ENCODE measurements at regions not wholly inside any gene's neighbourhood (a gene's known extent, or its start where the extent isn't known, plus 50 kb on each side); places are given as distances from the start of the nearest gene placed in this dataset.

GRCh38 chr7:51732951-51733350 is 416.3 kb upstream of the COBL start:
- no peak for ATAC-seq
- intact Hi-C loops (cut with DNase I), result no loop called here
- no peak for DNase-seq (ENCODE audit: missing footprints)

GRCh38 chr7:51732116-51732515 is 415.5 kb upstream of the COBL start:
- no peak for DNase-seq (ENCODE audit: missing footprints)
- no peak for ATAC-seq
- intact Hi-C loops (cut with DNase I), result no loop called here

DNA sequence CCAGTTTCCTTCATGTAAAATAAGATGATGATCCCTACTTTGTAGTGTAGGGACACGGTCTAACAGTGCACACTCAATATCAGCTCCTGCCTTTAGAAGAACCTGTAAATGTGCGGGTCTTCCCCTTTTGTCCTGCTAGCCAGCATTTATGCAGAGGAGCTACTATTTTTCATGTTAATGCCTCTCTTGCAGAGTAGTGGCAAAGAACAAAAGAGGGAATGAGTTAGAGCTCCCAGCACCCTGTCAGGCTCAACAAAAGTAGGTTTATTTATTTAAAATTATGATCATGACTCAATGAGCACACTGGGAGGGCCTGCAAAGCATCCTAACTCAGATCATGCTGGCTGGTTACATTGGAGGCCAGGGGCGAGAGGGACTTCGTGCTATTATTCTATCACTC is 414.5 kb upstream of the COBL start:
- ATAC-seq (no peak), DNase-seq (ENCODE audit: missing footprints) (no peak)
- intact Hi-C loops (cut with DNase I), result no loop called here

- intact Hi-C loops (cut with DNase I), result no loop called here
- ATAC-seq, result no peak
These were observed 410.8 kb upstream of the COBL start for GRCh38 chr7:51727441-51727840.

DNA sequence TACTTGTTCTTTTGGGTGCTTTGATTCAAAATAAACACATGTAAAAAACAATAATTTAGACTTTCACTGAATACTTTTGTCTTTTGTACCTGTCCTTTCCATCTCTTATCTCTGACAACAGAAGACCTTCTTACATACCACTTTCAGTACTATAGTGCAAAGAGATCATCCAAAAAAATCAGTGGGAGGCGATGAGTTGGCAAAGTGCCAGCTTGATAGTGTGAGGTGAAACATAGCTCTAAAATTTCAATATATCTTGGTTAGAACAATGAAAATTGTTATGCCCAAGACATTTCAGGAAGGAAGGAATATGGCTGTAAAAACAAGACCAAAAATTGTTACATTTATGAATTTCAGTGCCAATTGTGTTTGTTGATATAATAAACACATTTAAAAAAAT is 390.2 kb upstream of the COBL start:
- no peak for ATAC-seq
- no peak for DNase-seq (ENCODE audit: missing footprints)
- intact Hi-C loops (cut with DNase I), result no loop called here

More at GRCh38 chr7:51727441-51727840, 410.8 kb upstream of the COBL start:
- DNase-seq (ENCODE audit: missing footprints), result no peak

DNA sequence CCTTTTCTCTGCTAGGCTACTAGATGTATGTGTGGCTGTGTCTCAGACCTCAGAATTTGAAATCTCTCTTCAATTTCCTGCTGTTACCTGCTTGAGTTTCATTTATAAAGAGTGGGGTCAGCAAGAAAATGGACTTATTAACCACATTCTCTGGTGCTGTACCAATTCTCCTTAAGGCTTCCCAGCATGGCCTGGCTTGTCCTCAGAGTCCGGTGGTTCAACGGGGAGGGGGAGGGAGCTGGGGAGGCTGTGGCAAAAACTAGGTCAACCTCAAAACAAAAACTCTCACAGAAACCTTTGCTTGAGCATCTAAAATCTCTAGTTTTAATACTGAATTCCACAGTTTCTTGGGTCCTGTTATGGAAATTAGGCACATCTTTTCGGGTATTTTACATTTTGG is 389.1 kb upstream of the COBL start:
- DNase-seq (ENCODE audit: missing footprints), result no peak
- ATAC-seq, result no peak
- intact Hi-C loops (cut with DNase I), result no loop called here

DNA sequence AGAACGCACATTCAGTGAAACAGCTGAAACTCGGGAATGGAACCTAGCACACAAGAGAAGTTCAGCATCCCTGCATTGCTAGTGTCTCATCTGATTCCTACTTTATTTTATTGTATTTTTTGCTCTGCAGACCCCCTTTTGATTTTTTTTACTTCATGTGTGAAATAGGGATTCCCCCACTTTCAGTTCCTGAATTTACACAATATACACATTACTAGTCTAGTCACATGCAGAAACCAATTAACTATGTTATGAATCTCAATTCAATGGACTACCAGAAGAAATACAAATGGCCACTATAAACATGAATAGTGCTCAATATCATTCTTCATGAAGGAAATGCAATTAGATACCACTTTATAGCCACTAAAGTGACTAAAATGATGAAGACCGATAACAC is 386.1 kb upstream of the COBL start:
- intact Hi-C loops (cut with DNase I), result no loop called here
- DNase-seq (ENCODE audit: missing footprints) (no peak), ATAC-seq (no peak)

DNA sequence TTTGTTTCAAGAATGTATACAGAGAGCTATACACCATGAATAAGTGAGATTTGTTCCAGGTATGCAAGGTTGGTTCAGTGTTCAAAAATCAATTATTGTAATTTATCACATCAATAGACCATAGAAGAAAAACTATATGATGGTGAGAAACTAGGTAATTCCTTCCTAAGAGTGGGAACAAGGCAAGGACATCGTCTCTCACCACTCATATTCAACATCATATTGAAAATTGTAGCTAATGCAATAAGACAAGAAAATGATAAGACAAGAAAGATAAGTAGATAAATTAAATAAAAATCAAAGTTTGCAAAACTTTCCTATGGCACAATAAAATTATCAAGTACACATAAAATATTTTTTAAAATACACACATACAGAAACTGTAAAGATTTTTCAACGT is 385.3 kb upstream of the COBL start:
- no peak for ATAC-seq
- intact Hi-C loops (cut with DNase I), result no loop called here

DNA sequence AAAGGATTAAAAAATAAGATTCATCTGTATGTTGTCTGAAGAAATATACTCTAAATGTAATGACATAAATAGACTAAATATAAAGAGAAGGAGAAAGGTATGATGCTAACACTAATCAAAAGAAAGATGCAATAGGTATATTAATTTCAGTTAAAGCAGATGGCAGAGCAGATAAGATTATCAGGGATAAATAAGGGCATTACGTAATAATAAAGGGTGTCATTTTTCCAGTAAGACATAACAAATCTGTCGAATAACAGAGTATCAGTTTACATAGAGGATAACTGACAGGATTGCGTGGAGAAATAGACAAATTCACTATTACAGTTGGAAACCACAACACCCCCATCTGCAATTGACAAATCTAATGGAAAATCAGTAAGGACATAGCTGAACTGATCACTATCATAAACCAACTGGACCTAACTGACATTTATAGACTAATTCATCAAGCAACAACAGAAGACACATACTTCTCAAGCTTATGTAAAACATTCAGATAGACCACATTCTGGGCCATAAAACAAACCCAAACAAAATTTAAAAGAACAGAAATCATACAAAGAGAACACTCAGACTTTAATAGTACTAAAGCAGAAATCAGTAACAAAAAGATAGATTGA is 384.1 kb upstream of the COBL start:
- DNase-seq (ENCODE audit: missing footprints), result no peak
- ATAC-seq, result no peak
- intact Hi-C loops (cut with DNase I), result no loop called here

More for the DNA sequence above, 385.3 kb upstream of the COBL start:
- DNase-seq (ENCODE audit: missing footprints), result no peak

DNA sequence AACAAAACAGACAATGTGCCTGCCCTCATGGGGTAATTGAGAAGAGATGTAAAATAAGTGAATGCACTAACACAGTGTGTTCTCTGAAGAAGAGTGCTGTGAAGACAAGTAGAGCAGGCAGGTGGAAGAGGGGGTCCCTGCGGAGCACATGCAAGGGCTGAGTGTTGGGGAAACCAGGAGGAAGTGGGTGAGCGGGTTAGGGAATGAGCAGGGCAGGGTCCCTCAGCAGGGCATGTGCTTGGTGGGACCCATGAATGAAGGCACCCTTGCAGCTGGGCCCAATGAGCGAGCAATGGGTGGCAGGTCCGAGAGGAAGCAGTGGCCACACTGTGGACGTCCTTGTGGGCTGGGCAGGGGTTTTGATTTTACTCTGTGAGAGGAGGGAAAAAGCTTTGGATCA is 376.6 kb upstream of the COBL start:
- no peak for ATAC-seq
- intact Hi-C loops (cut with DNase I), result no loop called here
- DNase-seq (ENCODE audit: missing footprints), result no peak

DNA sequence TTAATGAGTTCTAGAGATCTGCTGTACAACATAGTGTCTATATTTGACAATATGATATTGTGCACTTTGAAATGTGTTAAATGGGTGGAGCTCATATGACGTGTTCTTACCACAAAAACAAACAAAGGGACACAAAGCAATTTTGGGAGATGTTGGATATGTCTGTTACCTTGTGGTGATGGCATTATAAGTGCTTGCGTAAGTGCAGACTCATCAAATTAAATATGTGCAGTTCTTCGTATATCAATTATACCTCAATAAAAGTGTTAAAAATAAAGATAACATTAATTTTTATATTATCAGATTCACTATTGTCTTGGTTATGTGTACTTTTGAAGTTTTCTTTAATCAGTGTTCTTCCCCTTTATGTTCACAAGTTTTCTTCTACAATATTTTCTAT is 372.9 kb upstream of the COBL start:
- intact Hi-C loops (cut with DNase I), result no loop called here
- DNase-seq (ENCODE audit: missing footprints) (no peak), ATAC-seq (no peak)

- DNase-seq (ENCODE audit: missing footprints) (no peak), ATAC-seq (no peak)
- intact Hi-C loops (cut with DNase I), result no loop called here
These were observed 369.2 kb upstream of the COBL start for GRCh38 chr7:51685794-51686193.

- ATAC-seq, result no peak
- intact Hi-C loops (cut with DNase I), result no loop called here
- DNase-seq (ENCODE audit: missing footprints), result peak; percentile 45
These were observed 364.2 kb upstream of the COBL start for GRCh38 chr7:51680594-51681399.

GRCh38 chr7:51679358-51679757 is 362.7 kb upstream of the COBL start:
- ATAC-seq (no peak), DNase-seq (ENCODE audit: missing footprints) (no peak)
- intact Hi-C loops (cut with DNase I), result no loop called here

DNA sequence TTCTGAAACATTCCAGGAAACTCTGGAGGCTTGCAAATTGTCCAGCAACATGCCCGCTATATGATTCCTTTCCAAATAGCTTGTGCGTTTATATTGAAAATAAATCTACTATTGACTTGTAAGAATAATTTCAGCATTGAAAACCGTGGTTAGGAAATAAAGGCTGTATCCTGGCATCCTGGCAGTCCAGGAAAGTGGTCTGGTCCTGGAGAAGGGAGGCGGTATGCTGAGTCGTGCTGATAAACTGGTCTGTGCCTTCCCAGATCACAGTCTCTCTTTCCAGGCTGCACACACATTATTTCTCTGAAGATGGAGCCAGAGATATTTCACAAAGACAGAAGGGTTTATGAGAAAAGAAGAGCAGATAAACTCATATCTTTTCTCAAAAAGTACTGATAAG is 350.1 kb upstream of the COBL start:
- ATAC-seq, result no peak
- no peak for DNase-seq (ENCODE audit: missing footprints)
- intact Hi-C loops (cut with DNase I), result no loop called here

DNA sequence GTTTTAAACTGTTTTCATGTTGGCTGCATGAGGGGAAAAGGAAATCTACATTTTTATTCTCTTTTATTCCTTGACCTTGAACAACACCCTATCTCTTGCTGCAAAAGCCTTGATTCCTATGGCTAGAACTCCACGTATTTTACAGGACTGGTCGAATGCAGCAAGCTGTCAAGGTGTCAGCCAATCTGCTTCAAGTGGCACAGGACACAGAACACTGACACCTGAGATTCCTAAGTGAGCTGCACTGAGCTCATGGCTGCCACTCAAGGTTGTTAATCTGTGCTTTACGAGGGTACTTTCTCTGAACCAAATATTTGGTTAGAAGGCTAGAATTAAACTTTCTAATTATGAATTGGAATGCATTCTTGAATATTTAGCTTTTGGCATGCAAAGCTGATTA is 349.7 kb upstream of the COBL start:
- DNase-seq (ENCODE audit: missing footprints), result no peak
- ATAC-seq, result no peak
- intact Hi-C loops (cut with DNase I), result no loop called here

DNA sequence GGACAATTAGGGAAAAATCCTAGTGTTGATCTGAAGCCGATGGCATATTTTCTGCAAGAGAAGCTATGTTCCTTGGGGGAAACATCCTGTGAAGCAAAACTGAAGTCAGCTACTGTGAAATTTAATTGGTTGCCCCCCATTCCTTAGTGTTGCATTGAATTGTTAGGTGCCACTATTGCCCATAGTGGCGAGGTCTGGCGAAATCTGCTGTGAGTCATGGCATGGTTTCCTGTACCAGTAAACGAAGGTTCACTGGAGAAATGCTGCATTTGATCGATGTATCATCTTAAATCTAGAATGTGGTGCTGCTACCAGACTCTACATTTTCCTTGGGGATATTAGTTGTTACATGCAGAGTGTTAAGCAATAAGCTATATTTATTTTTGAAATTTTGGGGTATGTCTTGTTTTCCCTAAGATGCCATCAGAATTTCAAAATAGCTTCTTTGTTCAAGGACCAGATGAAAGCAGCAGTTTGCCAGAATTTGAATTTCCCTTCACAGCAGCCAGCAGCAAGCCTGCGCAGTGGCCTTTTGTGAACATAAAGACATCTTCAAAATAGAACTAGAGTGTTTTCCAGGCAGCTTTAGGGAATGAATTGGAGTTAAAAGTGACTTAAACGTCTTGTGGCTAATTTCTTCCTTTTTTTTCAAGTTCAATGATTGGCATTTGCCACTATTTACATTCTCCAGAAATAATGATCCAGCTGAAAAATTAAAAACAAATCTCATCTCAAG is 348.6 kb upstream of the COBL start:
- intact Hi-C loops (cut with DNase I), result no loop called here
- no peak for ATAC-seq

GRCh38 chr7:51660516-51660915 is 343.9 kb upstream of the COBL start:
- intact Hi-C loops (cut with DNase I), result no loop called here
- DNase-seq (ENCODE audit: missing footprints), result no peak
- no peak for ATAC-seq

More for the DNA sequence above, 348.6 kb upstream of the COBL start:
- no peak for DNase-seq (ENCODE audit: missing footprints)

DNA sequence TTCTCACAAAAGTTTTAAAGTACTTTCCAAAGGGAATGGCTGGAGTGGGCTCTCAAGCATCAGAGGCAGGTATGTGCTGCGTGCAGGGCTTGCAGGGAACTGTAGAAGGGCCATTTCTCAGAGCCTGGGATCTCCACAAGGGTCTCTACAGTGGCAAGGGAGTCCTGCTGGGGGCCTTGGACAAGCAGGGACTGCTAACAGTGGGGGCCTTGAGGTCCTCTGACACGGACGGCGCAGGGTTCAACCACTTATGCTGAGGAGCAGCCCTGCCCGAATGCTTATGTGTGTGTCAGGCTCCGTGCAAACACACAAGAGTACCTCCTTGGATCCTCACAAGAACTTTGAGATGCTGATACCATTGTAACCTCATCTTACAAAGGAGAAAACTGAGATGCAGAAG is 342.1 kb upstream of the COBL start:
- DNase-seq (ENCODE audit: missing footprints), result no peak
- intact Hi-C loops (cut with DNase I), result no loop called here
- ATAC-seq, result no peak

GRCh38 chr7:51647931-51648351 is 331.3 kb upstream of the COBL start:
- DNase-seq (ENCODE audit: missing footprints), result no peak
- intact Hi-C loops (cut with DNase I), result no loop called here
- ATAC-seq, result peak; percentile 57
